ENCODE measurements at regions not wholly inside any gene's neighbourhood (a gene's known extent, or its start where the extent isn't known, plus 50 kb on each side); places are given as distances from the start of the nearest gene placed in this dataset.

GRCh38 chr20:51938559-51939258, 136.4 kb upstream of the SALL4 start:
- ATAC-seq (ENCODE audit: low FRiP score) = no peak
- TF ChIP-seq, protein P1, sequence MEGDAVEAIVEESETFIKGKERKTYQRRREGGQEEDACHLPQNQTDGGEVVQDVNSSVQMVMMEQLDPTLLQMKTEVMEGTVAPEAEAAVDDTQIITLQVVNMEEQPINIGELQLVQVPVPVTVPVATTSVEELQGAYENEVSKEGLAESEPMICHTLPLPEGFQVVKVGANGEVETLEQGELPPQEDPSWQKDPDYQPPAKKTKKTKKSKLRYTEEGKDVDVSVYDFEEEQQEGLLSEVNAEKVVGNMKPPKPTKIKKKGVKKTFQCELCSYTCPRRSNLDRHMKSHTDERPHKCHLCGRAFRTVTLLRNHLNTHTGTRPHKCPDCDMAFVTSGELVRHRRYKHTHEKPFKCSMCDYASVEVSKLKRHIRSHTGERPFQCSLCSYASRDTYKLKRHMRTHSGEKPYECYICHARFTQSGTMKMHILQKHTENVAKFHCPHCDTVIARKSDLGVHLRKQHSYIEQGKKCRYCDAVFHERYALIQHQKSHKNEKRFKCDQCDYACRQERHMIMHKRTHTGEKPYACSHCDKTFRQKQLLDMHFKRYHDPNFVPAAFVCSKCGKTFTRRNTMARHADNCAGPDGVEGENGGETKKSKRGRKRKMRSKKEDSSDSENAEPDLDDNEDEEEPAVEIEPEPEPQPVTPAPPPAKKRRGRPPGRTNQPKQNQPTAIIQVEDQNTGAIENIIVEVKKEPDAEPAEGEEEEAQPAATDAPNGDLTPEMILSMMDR (IDR thresholded peaks at IDR 0.05) = no peak

DNA sequence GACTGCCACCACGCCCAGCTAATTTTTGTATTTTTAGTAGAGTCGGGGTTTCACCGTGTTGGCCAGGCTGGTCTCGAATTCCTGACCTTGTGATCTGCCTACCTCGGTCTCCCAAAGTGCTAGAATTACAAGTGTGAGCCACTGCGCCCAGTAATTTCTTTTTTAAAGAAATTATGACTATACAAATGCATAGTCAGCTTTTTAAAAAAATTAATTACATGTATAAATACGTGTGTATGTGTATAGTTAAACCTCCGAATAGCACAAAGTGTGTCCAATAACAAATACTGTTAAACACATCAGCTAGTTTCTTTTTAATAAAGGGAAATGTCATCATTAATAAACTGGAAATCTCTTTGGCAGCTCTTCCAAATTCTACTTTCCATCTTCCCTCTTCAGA, 135.5 kb upstream of the SALL4 start:
- TF ChIP-seq, protein P1 (IDR thresholded peaks at IDR 0.05) = no peak
- DNase-seq (ENCODE audit: low spot score) (no peak), ATAC-seq (ENCODE audit: low FRiP score) (no peak)

More at GRCh38 chr20:51938559-51939258, 136.4 kb upstream of the SALL4 start:
- DNase-seq (ENCODE audit: low spot score) = no peak

DNA sequence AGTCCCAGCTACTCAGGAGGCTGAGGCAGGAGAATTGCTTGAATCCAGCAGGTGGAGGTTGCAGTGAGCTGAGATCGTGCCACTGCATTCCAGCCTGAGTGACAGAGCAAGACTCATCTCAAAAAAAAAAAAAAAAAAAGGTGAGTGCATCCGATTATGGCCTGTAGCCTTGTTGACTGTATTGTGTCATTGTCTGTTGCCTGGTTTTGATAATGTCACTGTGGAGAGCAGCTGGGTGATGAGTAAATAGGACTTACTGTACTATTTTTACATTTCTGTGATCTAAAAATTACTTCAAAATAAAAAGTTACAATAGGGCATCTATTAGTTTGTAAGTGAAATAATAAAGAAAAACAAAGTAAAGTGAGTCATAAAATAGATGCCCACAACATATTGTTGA, 134.1 kb upstream of the SALL4 start:
- DNase-seq (ENCODE audit: low spot score) (no peak), ATAC-seq (ENCODE audit: low FRiP score) (no peak)
- TF ChIP-seq, protein P1 (IDR thresholded peaks at IDR 0.05) = no peak

GRCh38 chr20:51935003-51935358, 132.7 kb upstream of the SALL4 start:
- TF ChIP-seq, protein P1 (IDR thresholded peaks at IDR 0.05) = no peak

DNA sequence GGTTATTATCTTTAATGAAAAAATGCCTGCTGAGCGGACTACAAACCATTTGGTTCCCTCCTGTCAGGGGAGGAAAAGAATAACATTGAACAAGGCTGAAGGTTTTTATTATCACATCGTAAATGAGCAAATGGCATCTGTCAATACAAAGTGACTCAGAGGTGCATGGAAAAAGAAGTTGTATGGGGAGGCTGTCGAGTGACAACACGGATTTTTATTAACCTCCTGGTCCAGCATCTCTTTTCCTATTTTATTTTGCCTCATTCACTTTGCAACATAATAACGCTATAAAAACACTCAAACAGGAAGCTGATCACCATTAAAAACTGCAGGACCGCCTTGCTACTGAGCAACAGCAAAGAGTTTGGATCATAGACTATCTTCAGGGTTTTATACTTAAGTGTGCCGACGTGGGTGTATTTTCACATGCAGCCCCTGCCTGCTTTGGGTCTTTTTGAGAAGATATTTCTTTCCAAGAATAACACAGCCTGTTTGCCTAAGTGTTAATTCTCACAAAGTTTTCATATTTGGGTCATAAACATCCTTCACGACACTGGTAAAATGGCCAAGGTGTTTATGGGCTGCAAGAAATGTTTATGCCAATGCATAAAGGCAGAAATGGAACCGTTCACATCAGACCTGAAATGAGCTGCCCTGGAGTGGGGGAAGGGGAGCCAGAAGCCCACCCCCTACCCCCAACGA, 132.1 kb upstream of the SALL4 start:
- DNase-seq (ENCODE audit: low spot score) (no peak), ATAC-seq (ENCODE audit: low FRiP score) (no peak)
- TF ChIP-seq, protein P1 (IDR thresholded peaks at IDR 0.05) = no peak

More at GRCh38 chr20:51935003-51935358, 132.7 kb upstream of the SALL4 start:
- ATAC-seq (ENCODE audit: low FRiP score) (no peak), DNase-seq (ENCODE audit: low spot score) (no peak)

DNA sequence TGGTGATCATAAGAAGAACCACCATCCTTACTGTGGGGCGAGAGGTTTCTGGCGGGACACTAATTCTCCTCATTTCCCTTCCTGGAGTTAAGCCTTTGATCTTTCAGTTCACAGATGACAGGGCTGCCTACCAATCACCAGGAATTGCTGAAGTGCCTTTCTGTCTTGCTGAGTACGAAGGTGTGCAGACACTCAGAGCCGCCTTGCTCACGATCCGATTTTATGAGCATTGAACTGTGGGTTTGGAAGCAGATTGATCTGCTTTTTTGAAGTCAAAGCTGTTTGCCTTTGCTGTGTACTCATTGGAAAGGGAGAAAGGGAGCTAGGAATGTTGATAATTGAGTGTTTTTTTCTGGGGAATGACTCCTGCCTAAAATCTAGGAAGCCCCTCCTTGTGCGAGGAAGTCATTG, 129.1 kb upstream of the SALL4 start:
- DNase-seq (ENCODE audit: low spot score) (no peak), ATAC-seq (ENCODE audit: low FRiP score) (no peak)
- TF ChIP-seq, protein P1 (IDR thresholded peaks at IDR 0.05) = no peak

GRCh38 chr20:51930775-51931174, 128.5 kb upstream of the SALL4 start:
- TF ChIP-seq, protein P1 (IDR thresholded peaks at IDR 0.05) = no peak
- DNase-seq (ENCODE audit: low spot score) (no peak), ATAC-seq (ENCODE audit: low FRiP score) (no peak)
